HG02759 (cell line): ENCODE measurements at regions not wholly inside any gene's neighbourhood (a gene's known extent, or its start where the extent isn't known, plus 50 kb on each side); places are given as distances from the start of the nearest gene placed in this dataset.

Source experiments
- ATAC-seq: cut with Tn5 transposase; IDR thresholded peaks from one replicate; pipeline ENCODE4 v1.9.1; 2021; ENCODE audit warnings: mild to moderate bottlenecking, moderate library complexity; ENCODE audit not compliant: unreplicated experiment

GRCh38 chr3:137409584-137409983 lies 354.5 kb upstream of the SOX14 start:
- ATAC-seq: no peak

- ATAC-seq: no peak
Measured at GRCh38 chr3:137410028-137410427, 354.1 kb upstream of the SOX14 start.

GRCh38 chr3:137420198-137420995 lies 343.7 kb upstream of the SOX14 start:
- ATAC-seq: no peak

- ATAC-seq: no peak
Measured at GRCh38 chr3:137438561-137438960, 325.6 kb upstream of the SOX14 start.

GRCh38 chr3:137460944-137461343 lies 303.2 kb upstream of the SOX14 start:
- ATAC-seq: no peak

GRCh38 chr3:137463131-137463530 lies 301.0 kb upstream of the SOX14 start:
- ATAC-seq: no peak

- ATAC-seq: no peak
Measured at GRCh38 chr3:137464341-137464740, 299.8 kb upstream of the SOX14 start.

GRCh38 chr3:137468446-137468845 lies 295.7 kb upstream of the SOX14 start:
- ATAC-seq: no peak

GRCh38 chr3:137469263-137469662 lies 294.9 kb upstream of the SOX14 start:
- ATAC-seq: no peak

GRCh38 chr3:137471130-137471529 lies 293.0 kb upstream of the SOX14 start:
- no peak for ATAC-seq

GRCh38 chr3:137471558-137472204 lies 292.4 kb upstream of the SOX14 start:
- ATAC-seq: no peak

GRCh38 chr3:137477614-137478013 lies 286.5 kb upstream of the SOX14 start:
- ATAC-seq: no peak

- ATAC-seq: no peak
Measured at GRCh38 chr3:137509354-137510045, 254.6 kb upstream of the SOX14 start.

GRCh38 chr3:137511655-137512054 lies 252.5 kb upstream of the SOX14 start:
- no peak for ATAC-seq

GRCh38 chr3:137514853-137515252 lies 249.3 kb upstream of the SOX14 start:
- no peak for ATAC-seq

GRCh38 chr3:137519602-137520001 lies 244.5 kb upstream of the SOX14 start:
- ATAC-seq: no peak

GRCh38 chr3:137524751-137525150 lies 239.4 kb upstream of the SOX14 start:
- ATAC-seq: no peak

- no peak for ATAC-seq
Measured at GRCh38 chr3:137525471-137525870, 238.6 kb upstream of the SOX14 start.

GRCh38 chr3:137542049-137542448 lies 222.1 kb upstream of the SOX14 start:
- ATAC-seq: no peak

GRCh38 chr3:137554242-137554641 lies 209.9 kb upstream of the SOX14 start:
- ATAC-seq: no peak

GRCh38 chr3:137568880-137569279 lies 195.2 kb upstream of the SOX14 start:
- ATAC-seq: no peak

- ATAC-seq: no peak
Measured at GRCh38 chr3:137572931-137573330, 191.2 kb upstream of the SOX14 start.
